HG02840 (cell line): ENCODE measurements at regions not wholly inside any gene's neighbourhood (a gene's known extent, or its start where the extent isn't known, plus 50 kb on each side); places are given as distances from the start of the nearest gene placed in this dataset.

ENCODE experiments used
- ATAC-seq: cut with Tn5 transposase; IDR thresholded peaks from one replicate; pipeline ENCODE4 v1.9.1; 2021; ENCODE audit warnings: mild to moderate bottlenecking, moderate library complexity, moderate number of reproducible peaks; ENCODE audit not compliant: unreplicated experiment, low FRiP score

GRCh38 chr2:862355-862687 lies 88.3 kb upstream of the SNTG2 start:
- no peak for ATAC-seq

GRCh38 chr2:861655-862354 lies 88.8 kb upstream of the SNTG2 start:
- no peak for ATAC-seq

- no peak for ATAC-seq
Observed at GRCh38 chr2:860259-860855, 90.3 kb upstream of the SNTG2 start.

GRCh38 chr2:858646-859045 lies 92.0 kb upstream of the SNTG2 start:
- ATAC-seq, result no peak

- no peak for ATAC-seq
Observed at GRCh38 chr2:857937-858336, 92.7 kb upstream of the SNTG2 start.

GRCh38 chr2:857081-857480 lies 93.6 kb upstream of the SNTG2 start:
- ATAC-seq, result no peak

GRCh38 chr2:856456-856855 lies 94.2 kb upstream of the SNTG2 start:
- ATAC-seq, result no peak

- no peak for ATAC-seq
Observed at GRCh38 chr2:856041-856440, 94.6 kb upstream of the SNTG2 start.

- ATAC-seq, result no peak
Observed at GRCh38 chr2:855177-855576, 95.5 kb upstream of the SNTG2 start.

- ATAC-seq, result no peak
Observed at GRCh38 chr2:854460-854859, 96.2 kb upstream of the SNTG2 start.

- ATAC-seq, result no peak
Observed at GRCh38 chr2:853203-853870, 97.3 kb upstream of the SNTG2 start.

GRCh38 chr2:852168-852567 lies 98.5 kb upstream of the SNTG2 start:
- no peak for ATAC-seq

GRCh38 chr2:851680-852079 lies 99.0 kb upstream of the SNTG2 start:
- ATAC-seq, result no peak

- ATAC-seq, result no peak
Observed at GRCh38 chr2:851078-851477, 99.6 kb upstream of the SNTG2 start.

- ATAC-seq, result no peak
Observed at GRCh38 chr2:850429-850828, 100.2 kb upstream of the SNTG2 start.

- ATAC-seq, result no peak
Observed at GRCh38 chr2:848099-848498, 102.5 kb upstream of the SNTG2 start.

GRCh38 chr2:847669-848068 lies 103.0 kb upstream of the SNTG2 start:
- no peak for ATAC-seq

- ATAC-seq, result no peak
Observed at GRCh38 chr2:844715-845114, 105.9 kb upstream of the SNTG2 start.

- ATAC-seq, result no peak
Observed at GRCh38 chr2:842151-842803, 108.4 kb upstream of the SNTG2 start.

- ATAC-seq, result no peak
Observed at GRCh38 chr2:841036-841435, 109.6 kb upstream of the SNTG2 start.

GRCh38 chr2:834233-834632 lies 116.4 kb upstream of the SNTG2 start:
- ATAC-seq, result no peak

- ATAC-seq, result no peak
Observed at GRCh38 chr2:833180-833579, 117.5 kb upstream of the SNTG2 start.
